ENCODE measurements at regions not wholly inside any gene's neighbourhood (a gene's known extent, or its start where the extent isn't known, plus 50 kb on each side); places are given as distances from the start of the nearest gene placed in this dataset.

GRCh38 chr3:120544361-120544760, 51.8 kb upstream of the NDUFB4 start:
- H3K27me3 ChIP-seq (ENCODE audit: control insufficient read depth, insufficient read depth, low read length), result no peaks in the 10 kb centered on the region
- no peak for TF ChIP-seq CTCF (IDR thresholded peaks at IDR 0.05; ENCODE audit: insufficient read depth, low read length, poor library complexity, severe bottlenecking)
- no peak overlapping the region for H3K4me3 ChIP-seq (ENCODE audit: low read depth, low read length)
- H3K36me3 ChIP-seq (ENCODE audit: control insufficient read depth, insufficient read depth, low read length), result no peaks in the 10 kb centered on the region
- DNase-seq (ENCODE audit: low read depth), result no peak

GRCh38 chr3:120536642-120537041, 59.5 kb upstream of the NDUFB4 start:
- DNase-seq (ENCODE audit: low read depth), result no peak
- H3K4me3 ChIP-seq (ENCODE audit: low read depth, low read length), result no peak overlapping the region
- TF ChIP-seq CTCF (IDR thresholded peaks at IDR 0.05; ENCODE audit: insufficient read depth, low read length, poor library complexity, severe bottlenecking), result no peak

GRCh38 chr3:120532969-120533368, 63.2 kb upstream of the NDUFB4 start:
- DNase-seq (ENCODE audit: low read depth), result no peak
- H3K36me3 ChIP-seq (ENCODE audit: control insufficient read depth, insufficient read depth, low read length), result no peaks in the 10 kb centered on the region
- TF ChIP-seq CTCF (IDR thresholded peaks at IDR 0.05; ENCODE audit: insufficient read depth, low read length, poor library complexity, severe bottlenecking), result no peak
- no peak overlapping the region for H3K4me3 ChIP-seq (ENCODE audit: low read depth, low read length)
- no peaks in the 10 kb centered on the region for H3K27me3 ChIP-seq (ENCODE audit: control insufficient read depth, insufficient read depth, low read length)

More at GRCh38 chr3:120536642-120537041, 59.5 kb upstream of the NDUFB4 start:
- H3K27me3 ChIP-seq (ENCODE audit: control insufficient read depth, insufficient read depth, low read length), result no peaks in the 10 kb centered on the region
- H3K36me3 ChIP-seq (ENCODE audit: control insufficient read depth, insufficient read depth, low read length), result no peaks in the 10 kb centered on the region

- no peak for DNase-seq (ENCODE audit: low read depth)
- no peak overlapping the region for H3K4me3 ChIP-seq (ENCODE audit: low read depth, low read length)
- H3K36me3 ChIP-seq (ENCODE audit: control insufficient read depth, insufficient read depth, low read length), result no peaks in the 10 kb centered on the region
- H3K27me3 ChIP-seq (ENCODE audit: control insufficient read depth, insufficient read depth, low read length), result no peaks in the 10 kb centered on the region
- no peak for TF ChIP-seq CTCF (IDR thresholded peaks at IDR 0.05; ENCODE audit: insufficient read depth, low read length, poor library complexity, severe bottlenecking)
These were observed 68.0 kb upstream of the NDUFB4 start for GRCh38 chr3:120528163-120528562.

- Histone ChIP-seq H3K4me3 (ENCODE audit: low read depth, low read length) (no peak overlapping the region), H3K36me3 (ENCODE audit: control insufficient read depth, insufficient read depth, low read length) (no peaks in the 10 kb centered on the region), H3K27me3 (ENCODE audit: control insufficient read depth, insufficient read depth, low read length) (no peaks in the 10 kb centered on the region)
- no peak for DNase-seq (ENCODE audit: low read depth)
- no peak for TF ChIP-seq CTCF (IDR thresholded peaks at IDR 0.05; ENCODE audit: insufficient read depth, low read length, poor library complexity, severe bottlenecking)
These were observed 69.9 kb upstream of the NDUFB4 start for GRCh38 chr3:120526011-120526870.
